K562 (cell line): ENCODE measurements at regions not wholly inside any gene's neighbourhood (a gene's known extent, or its start where the extent isn't known, plus 50 kb on each side); places are given as distances from the start of the nearest gene placed in this dataset.

Experiments
- CBX1 ChIP-seq: sonication (generic); IDR thresholded peaks from 2 replicates; pipeline ENCODE4 v1.6.1; 2016; ENCODE audit warnings: antibody characterized with exemption, low read depth, mild to moderate bottlenecking
- CEBPG ChIP-seq, 3 experiments: fragments of 200-800 bp in 1 of 3; sonication (Bioruptor generic) in 1 of 3; sonication (generic) in 1 of 3; formaldehyde crosslinking in 1 of 3; IDR thresholded peaks in 2 of 3; conservative IDR thresholded peaks in 1 of 3; 2 replicates each; pipeline versions ENCODE4 v1.6.1 to v1.8.0; 2016 to 2022; ENCODE audit warnings: missing compliant biosample characterization in 2 of 3, missing genetic modification characterization in 2 of 3, mild to moderate bottlenecking in 1 of 3, missing genetic modification reagents in 1 of 3
- DPF2 ChIP-seq: fragments of 450-650 bp; IDR thresholded peaks from 2 replicates; pipeline ENCODE4 v1.6.1; 2016
- HNRNPUL1 ChIP-seq: fragments of 200-400 bp; formaldehyde crosslinking; IDR thresholded peaks from 2 replicates; pipeline ENCODE4 v1.6.1; 2017; ENCODE audit warnings: low read length
- NR3C1 ChIP-seq: sonication (generic); formaldehyde crosslinking; IDR thresholded peaks from 2 replicates; pipeline ENCODE4 v1.8.1; 2022; ENCODE audit warnings: missing genetic modification reagents
- RAD51 ChIP-seq: fragments of 450-650 bp; IDR thresholded peaks from 2 replicates; pipeline ENCODE4 v1.7.1; 2016; ENCODE audit warnings: low read depth, mild to moderate bottlenecking, borderline replicate concordance
- TRIM24 ChIP-seq, 2 experiments: fragments of 450-650 bp; IDR thresholded peaks; 2 replicates each; pipeline ENCODE4 v1.6.1; 2016
- ZBED1 ChIP-seq: IDR thresholded peaks from 2 replicates; pipeline ENCODE4 v1.6.1; 2014
- ZZZ3 ChIP-seq: fragments of 450-650 bp; IDR thresholded peaks from 2 replicates; pipeline ENCODE4 v1.6.1; 2016; ENCODE audit warnings: antibody characterized with exemption, mild to moderate bottlenecking, moderate library complexity
- TF ChIP-seq, protein P1 (sequence below): fragments of 450-650 bp; formaldehyde crosslinking; IDR thresholded peaks from 2 replicates; pipeline ENCODE4 v1.4.0; 2020; ENCODE audit warnings: mild to moderate bottlenecking, moderate library complexity
- TF ChIP-seq, protein P2 (sequence below), 2 experiments: fragments of 450-650 bp; conservative IDR thresholded peaks; 2 replicates each; pipeline ENCODE4 v1.6.1; 2017; ENCODE audit warnings: mild to moderate bottlenecking in 2 of 2, moderate library complexity in 2 of 2
- TF ChIP-seq, protein P3 (sequence below): sonication (generic); formaldehyde crosslinking; IDR thresholded peaks from 2 replicates; pipeline ENCODE4 v1.8.1; 2023; ENCODE audit warnings: mild to moderate bottlenecking, missing genetic modification reagents
- TF ChIP-seq, protein P4 (sequence below): fragments of 450-650 bp; formaldehyde crosslinking; IDR thresholded peaks from 2 replicates; pipeline ENCODE4 v1.4.0; 2020; ENCODE audit warnings: mild to moderate bottlenecking, mixed read lengths
- TF ChIP-seq, protein P5 (sequence below): sonication (generic); formaldehyde crosslinking; IDR thresholded peaks from 2 replicates; pipeline ENCODE4 v1.8.0; 2023; ENCODE audit warnings: missing genetic modification reagents, mild to moderate bottlenecking, borderline replicate concordance

DNA sequence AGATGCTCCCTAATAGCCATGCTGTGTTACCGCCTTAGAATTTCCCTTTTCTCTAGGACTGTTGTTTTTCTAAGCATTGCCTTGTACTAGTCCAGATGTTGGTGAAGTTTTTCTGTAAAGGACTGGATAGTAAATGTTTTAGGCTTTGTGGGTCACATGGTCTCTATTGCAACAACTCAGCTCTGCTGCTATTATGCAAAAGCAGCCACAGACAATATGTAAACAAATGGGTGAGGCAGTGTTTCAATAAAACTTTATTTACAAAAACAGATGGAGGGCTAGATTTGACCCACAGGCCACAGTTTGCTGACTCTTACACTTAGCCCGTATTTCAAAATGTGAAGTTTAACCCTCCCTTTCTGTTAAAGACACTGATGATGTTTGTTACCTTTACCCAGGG, 207.6 kb upstream of the MYLIP start (continued):
- TF ChIP-seq, protein P1, sequence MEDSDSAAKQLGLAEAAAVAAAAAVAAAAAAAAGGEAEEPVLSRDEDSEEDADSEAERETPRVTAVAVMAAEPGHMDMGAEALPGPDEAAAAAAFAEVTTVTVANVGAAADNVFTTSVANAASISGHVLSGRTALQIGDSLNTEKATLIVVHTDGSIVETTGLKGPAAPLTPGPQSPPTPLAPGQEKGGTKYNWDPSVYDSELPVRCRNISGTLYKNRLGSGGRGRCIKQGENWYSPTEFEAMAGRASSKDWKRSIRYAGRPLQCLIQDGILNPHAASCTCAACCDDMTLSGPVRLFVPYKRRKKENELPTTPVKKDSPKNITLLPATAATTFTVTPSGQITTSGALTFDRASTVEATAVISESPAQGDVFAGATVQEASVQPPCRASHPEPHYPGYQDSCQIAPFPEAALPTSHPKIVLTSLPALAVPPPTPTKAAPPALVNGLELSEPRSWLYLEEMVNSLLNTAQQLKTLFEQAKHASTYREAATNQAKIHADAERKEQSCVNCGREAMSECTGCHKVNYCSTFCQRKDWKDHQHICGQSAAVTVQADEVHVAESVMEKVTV (CRISPR knock-in tag), result no peak
- TF ChIP-seq TRIM24 (IDR thresholded peaks at IDR 0.05) (0 out of 4 replicates have a peak, but pooled peaks of 1 of the 2 experiments have one; percentile 23), RAD51 (peak; percentile 52; the same call in 1 of the 2 replicates), CBX1 (0 out of 2 replicates have a peak, but pooled peaks have one; percentile 49), CEBPG (CRISPR knock-in tag; IDR thresholded peaks at IDR 0.05) (no peak), CEBPG (tag; conservative IDR thresholded peaks at IDR 0.05 in 1 of 2, IDR thresholded peaks at IDR 0.05 in 1 of 2) (peak in 1 of 2 experiments; percentile 62; a peak in 1 of 4 replicates), ZBED1 (no peak), DPF2 (peak; percentile 30; the same call in 1 of the 2 replicates), ZZZ3 (no peak), HNRNPUL1 (no peak), NR3C1 (CRISPR knock-in tag) (no peak)
- TF ChIP-seq, protein P2, sequence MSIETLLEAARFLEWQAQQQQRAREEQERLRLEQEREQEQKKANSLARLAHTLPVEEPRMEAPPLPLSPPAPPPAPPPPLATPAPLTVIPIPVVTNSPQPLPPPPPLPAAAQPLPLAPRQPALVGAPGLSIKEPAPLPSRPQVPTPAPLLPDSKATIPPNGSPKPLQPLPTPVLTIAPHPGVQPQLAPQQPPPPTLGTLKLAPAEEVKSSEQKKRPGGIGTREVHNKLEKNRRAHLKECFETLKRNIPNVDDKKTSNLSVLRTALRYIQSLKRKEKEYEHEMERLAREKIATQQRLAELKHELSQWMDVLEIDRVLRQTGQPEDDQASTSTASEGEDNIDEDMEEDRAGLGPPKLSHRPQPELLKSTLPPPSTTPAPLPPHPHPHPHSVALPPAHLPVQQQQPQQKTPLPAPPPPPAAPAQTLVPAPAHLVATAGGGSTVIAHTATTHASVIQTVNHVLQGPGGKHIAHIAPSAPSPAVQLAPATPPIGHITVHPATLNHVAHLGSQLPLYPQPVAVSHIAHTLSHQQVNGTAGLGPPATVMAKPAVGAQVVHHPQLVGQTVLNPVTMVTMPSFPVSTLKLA (conservative IDR thresholded peaks at IDR 0.05), result 0 out of 4 replicates have a peak, but pooled peaks have one; percentile 29 to 36
- TF ChIP-seq, protein P3, sequence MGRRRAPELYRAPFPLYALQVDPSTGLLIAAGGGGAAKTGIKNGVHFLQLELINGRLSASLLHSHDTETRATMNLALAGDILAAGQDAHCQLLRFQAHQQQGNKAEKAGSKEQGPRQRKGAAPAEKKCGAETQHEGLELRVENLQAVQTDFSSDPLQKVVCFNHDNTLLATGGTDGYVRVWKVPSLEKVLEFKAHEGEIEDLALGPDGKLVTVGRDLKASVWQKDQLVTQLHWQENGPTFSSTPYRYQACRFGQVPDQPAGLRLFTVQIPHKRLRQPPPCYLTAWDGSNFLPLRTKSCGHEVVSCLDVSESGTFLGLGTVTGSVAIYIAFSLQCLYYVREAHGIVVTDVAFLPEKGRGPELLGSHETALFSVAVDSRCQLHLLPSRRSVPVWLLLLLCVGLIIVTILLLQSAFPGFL, result no peak
- TF ChIP-seq, protein P4, sequence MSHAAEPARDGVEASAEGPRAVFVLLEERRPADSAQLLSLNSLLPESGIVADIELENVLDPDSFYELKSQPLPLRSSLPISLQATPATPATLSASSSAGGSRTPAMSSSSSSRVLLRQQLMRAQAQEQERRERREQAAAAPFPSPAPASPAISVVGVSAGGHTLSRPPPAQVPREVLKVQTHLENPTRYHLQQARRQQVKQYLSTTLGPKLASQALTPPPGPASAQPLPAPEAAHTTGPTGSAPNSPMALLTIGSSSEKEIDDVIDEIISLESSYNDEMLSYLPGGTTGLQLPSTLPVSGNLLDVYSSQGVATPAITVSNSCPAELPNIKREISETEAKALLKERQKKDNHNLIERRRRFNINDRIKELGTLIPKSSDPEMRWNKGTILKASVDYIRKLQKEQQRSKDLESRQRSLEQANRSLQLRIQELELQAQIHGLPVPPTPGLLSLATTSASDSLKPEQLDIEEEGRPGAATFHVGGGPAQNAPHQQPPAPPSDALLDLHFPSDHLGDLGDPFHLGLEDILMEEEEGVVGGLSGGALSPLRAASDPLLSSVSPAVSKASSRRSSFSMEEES (CRISPR knock-in tag), result peak; percentile 38; the same call in 1 of the 2 replicates
- TF ChIP-seq, protein P5, sequence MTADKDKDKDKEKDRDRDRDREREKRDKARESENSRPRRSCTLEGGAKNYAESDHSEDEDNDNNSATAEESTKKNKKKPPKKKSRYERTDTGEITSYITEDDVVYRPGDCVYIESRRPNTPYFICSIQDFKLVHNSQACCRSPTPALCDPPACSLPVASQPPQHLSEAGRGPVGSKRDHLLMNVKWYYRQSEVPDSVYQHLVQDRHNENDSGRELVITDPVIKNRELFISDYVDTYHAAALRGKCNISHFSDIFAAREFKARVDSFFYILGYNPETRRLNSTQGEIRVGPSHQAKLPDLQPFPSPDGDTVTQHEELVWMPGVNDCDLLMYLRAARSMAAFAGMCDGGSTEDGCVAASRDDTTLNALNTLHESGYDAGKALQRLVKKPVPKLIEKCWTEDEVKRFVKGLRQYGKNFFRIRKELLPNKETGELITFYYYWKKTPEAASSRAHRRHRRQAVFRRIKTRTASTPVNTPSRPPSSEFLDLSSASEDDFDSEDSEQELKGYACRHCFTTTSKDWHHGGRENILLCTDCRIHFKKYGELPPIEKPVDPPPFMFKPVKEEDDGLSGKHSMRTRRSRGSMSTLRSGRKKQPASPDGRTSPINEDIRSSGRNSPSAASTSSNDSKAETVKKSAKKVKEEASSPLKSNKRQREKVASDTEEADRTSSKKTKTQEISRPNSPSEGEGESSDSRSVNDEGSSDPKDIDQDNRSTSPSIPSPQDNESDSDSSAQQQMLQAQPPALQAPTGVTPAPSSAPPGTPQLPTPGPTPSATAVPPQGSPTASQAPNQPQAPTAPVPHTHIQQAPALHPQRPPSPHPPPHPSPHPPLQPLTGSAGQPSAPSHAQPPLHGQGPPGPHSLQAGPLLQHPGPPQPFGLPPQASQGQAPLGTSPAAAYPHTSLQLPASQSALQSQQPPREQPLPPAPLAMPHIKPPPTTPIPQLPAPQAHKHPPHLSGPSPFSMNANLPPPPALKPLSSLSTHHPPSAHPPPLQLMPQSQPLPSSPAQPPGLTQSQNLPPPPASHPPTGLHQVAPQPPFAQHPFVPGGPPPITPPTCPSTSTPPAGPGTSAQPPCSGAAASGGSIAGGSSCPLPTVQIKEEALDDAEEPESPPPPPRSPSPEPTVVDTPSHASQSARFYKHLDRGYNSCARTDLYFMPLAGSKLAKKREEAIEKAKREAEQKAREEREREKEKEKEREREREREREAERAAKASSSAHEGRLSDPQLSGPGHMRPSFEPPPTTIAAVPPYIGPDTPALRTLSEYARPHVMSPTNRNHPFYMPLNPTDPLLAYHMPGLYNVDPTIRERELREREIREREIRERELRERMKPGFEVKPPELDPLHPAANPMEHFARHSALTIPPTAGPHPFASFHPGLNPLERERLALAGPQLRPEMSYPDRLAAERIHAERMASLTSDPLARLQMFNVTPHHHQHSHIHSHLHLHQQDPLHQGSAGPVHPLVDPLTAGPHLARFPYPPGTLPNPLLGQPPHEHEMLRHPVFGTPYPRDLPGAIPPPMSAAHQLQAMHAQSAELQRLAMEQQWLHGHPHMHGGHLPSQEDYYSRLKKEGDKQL (CRISPR knock-in tag), result no peak
